ENCODE measurements at regions not wholly inside any gene's neighbourhood (a gene's known extent, or its start where the extent isn't known, plus 50 kb on each side); places are given as distances from the start of the nearest gene placed in this dataset.

- no peak for DNase-seq
Measured at GRCh38 chr2:71802556-71802955, 345.1 kb downstream of the CYP26B1 start.

- no peak for DNase-seq
Measured at GRCh38 chr2:71801969-71802368, 345.7 kb downstream of the CYP26B1 start.

- DNase-seq: no peak
Measured at GRCh38 chr2:71801556-71801955, 346.1 kb downstream of the CYP26B1 start.

- DNase-seq: no peak
Measured at GRCh38 chr2:71800851-71801250, 346.8 kb downstream of the CYP26B1 start.

- no peak for DNase-seq
Measured at GRCh38 chr2:71800106-71800809, 346.9 kb downstream of the DYSF start.

- DNase-seq: no peak
Measured at GRCh38 chr2:71799013-71799575, 345.7 kb downstream of the DYSF start.

- no peak for DNase-seq
Measured at GRCh38 chr2:71798266-71799012, 345.1 kb downstream of the DYSF start.

GRCh38 chr2:71797035-71797810 lies 343.9 kb downstream of the DYSF start:
- no peak for DNase-seq

GRCh38 chr2:71796174-71796593 lies 342.8 kb downstream of the DYSF start:
- DNase-seq: no peak

GRCh38 chr2:71795486-71795885 lies 342.1 kb downstream of the DYSF start:
- DNase-seq: no peak

GRCh38 chr2:71794611-71795010 lies 341.2 kb downstream of the DYSF start:
- DNase-seq: no peak

GRCh38 chr2:71793926-71794325 lies 340.6 kb downstream of the DYSF start:
- DNase-seq: no peak

- no peak for DNase-seq
Measured at GRCh38 chr2:71792926-71793761, 339.8 kb downstream of the DYSF start.

- no peak for DNase-seq
Measured at GRCh38 chr2:71791501-71792135, 338.3 kb downstream of the DYSF start.

GRCh38 chr2:71791061-71791450 lies 337.7 kb downstream of the DYSF start:
- no peak for DNase-seq

- DNase-seq: no peak
Measured at GRCh38 chr2:71790226-71791060, 337.1 kb downstream of the DYSF start.

- DNase-seq: no peak
Measured at GRCh38 chr2:71789556-71790204, 336.3 kb downstream of the DYSF start.

- no peak for DNase-seq
Measured at GRCh38 chr2:71788601-71789240, 335.4 kb downstream of the DYSF start.

GRCh38 chr2:71788186-71788525 lies 334.8 kb downstream of the DYSF start:
- DNase-seq: no peak
